ENCODE measurements at regions not wholly inside any gene's neighbourhood (a gene's known extent, or its start where the extent isn't known, plus 50 kb on each side); places are given as distances from the start of the nearest gene placed in this dataset.
A peak's percentile ranks its signal among the peaks of the same experiment; 100 is the strongest.

DNA sequence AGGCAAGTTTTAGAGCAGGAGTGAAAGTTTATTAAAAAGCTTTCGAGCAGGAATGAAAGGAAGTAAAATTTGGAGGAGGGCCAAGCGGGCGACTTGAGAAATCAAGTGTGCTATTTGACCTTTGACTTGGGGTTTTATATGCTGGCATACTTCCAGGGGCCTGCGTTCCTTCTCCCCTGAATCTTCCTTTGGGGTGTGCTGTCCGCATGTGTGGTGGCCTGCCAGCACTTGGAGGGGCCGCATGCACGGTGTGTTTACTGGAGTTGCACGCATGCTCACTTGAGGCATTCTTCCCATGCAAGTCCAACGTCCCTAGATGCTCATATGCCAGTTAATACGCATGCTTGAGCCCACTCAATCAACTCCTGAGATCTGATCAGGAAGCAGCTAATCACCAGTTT, 78.3 kb upstream of the MAP4K4 start:
- Histone ChIP-seq H2AFZ (ENCODE audit: low read length) (no peak overlapping the region), H3K18ac (ENCODE audit: extremely low read depth, low read length) (0 out of 2 replicates have a peak overlapping the region, but pooled peaks have one; percentile 52), H3K14ac (ENCODE audit: insufficient read length) (no peak overlapping the region), H3K23ac (ENCODE audit: insufficient read length) (no peak overlapping the region), H2BK15ac (ENCODE audit: low read length) (no peak overlapping the region), H4K91ac (replicated peaks; ENCODE audit: insufficient read length, low read length) (no peak overlapping the region), H3K56ac (replicated peaks; ENCODE audit: insufficient read length, low read depth, low read length) (no peak overlapping the region), H3K4me2 (ENCODE audit: insufficient read depth in 1 of 2, low read depth in 2 of 2, low read length in 2 of 2) (no peak overlapping the region), H2BK120ac (replicated peaks; ENCODE audit: low read depth, low read length) (no peak overlapping the region), H3K4me1 (replicated peaks in 1 of 4; ENCODE audit: control insufficient read depth in 3 of 4, insufficient read depth in 4 of 4, low read length in 3 of 4) (no peaks in the 10 kb centered on the region; a peak in 1 of 7 replicates), H3K79me1 (ENCODE audit: low read depth, low read length) (no peaks in the 10 kb centered on the region), H3K9ac (replicated peaks in 1 of 4; ENCODE audit: extremely low read depth in 1 of 4, low read depth in 3 of 4, low read length in 3 of 4) (no peak overlapping the region), H2BK20ac (ENCODE audit: low read length) (no peak overlapping the region), H2BK5ac (ENCODE audit: low read depth, low read length) (no peak overlapping the region), H2BK12ac (ENCODE audit: low read depth, low read length) (no peak overlapping the region), H3K23me2 (ENCODE audit: low read depth, low read length) (no peaks in the 10 kb centered on the region), H4K8ac (ENCODE audit: extremely low read depth, insufficient read depth, low read length) (no peak overlapping the region), H3K27me3 (replicated peaks in 1 of 4; ENCODE audit: control insufficient read depth in 3 of 4, extremely low read depth in 1 of 4, insufficient read depth in 3 of 4, low read length in 3 of 4) (no peaks in the 10 kb centered on the region), H4K20me1 (replicated peaks in 1 of 2; ENCODE audit: control insufficient read depth in 1 of 2, insufficient read depth in 2 of 2, low read length in 2 of 2) (no peaks in the 10 kb centered on the region), H2AK5ac (ENCODE audit: low read depth, low read length) (no peak overlapping the region), H3K79me2 (ENCODE audit: control insufficient read depth in 1 of 2, insufficient read depth in 2 of 2, low read length in 2 of 2) (no peaks in the 10 kb centered on the region), H3K4ac (replicated peaks; ENCODE audit: insufficient read length, low read depth, low read length) (no peak overlapping the region), H3K9me3 (ENCODE audit: insufficient read depth in 2 of 2, low read depth in 1 of 2, low read length in 1 of 2) (no peaks in the 10 kb centered on the region), H3K4me3 (ENCODE audit: extremely low read depth in 1 of 4, insufficient read depth in 2 of 4, low read depth in 3 of 4, low read length in 4 of 4) (no peak overlapping the region), H3K27ac (ENCODE audit: low read depth, low read length) (no peak overlapping the region), H4K5ac (ENCODE audit: insufficient read length, low read depth, low read length) (no peak overlapping the region), H3K36me3 (ENCODE audit: control insufficient read depth in 2 of 4, insufficient read depth in 4 of 4, low read length in 3 of 4) (no peaks in the 10 kb centered on the region)
- WGBS, 2 experiments (ENCODE audit: extremely low coverage in 1 of 2, insufficient coverage in 1 of 2, insufficient read length in 1 of 2, insufficient replicate concordance in 2 of 2, low coverage in 1 of 2, low lambda C conversion rate in 2 of 2, missing lambda C conversion rate in 1 of 2), result 90% methylated on average over 10 of the region's 10 CpGs; no CpG with 5 or more reads in 1 of the 2 experiments
- TF ChIP-seq MAFK (IDR thresholded peaks at IDR 0.05; ENCODE audit: low read depth, low read length) (no peak), RBBP5 (IDR thresholded peaks at IDR 0.05; ENCODE audit: borderline replicate concordance, low read depth, low read length) (no peak), SP2 (IDR thresholded peaks at IDR 0.05; ENCODE audit: low read length) (no peak), TCF12 (IDR thresholded peaks at IDR 0.05; ENCODE audit: low read depth, low read length) (no peak), TAF7 (optimal IDR thresholded peaks at IDR 0.05; ENCODE audit: borderline replicate concordance, low read depth, low read length) (no peak), BRCA1 (IDR thresholded peaks at IDR 0.05; ENCODE audit: low read depth, low read length) (no peak), CBX8 (IDR thresholded peaks at IDR 0.05; ENCODE audit: borderline replicate concordance, low read depth, low read length) (no peak), EP300 (IDR thresholded peaks at IDR 0.05; ENCODE audit: borderline replicate concordance in 1 of 2, low read depth in 2 of 2, low read length in 2 of 2) (no peak), BACH1 (IDR thresholded peaks at IDR 0.05; ENCODE audit: low read length) (no peak), BCL11A (IDR thresholded peaks at IDR 0.05; ENCODE audit: low read depth in 2 of 2, low read length in 2 of 2) (no peak), RXRA (IDR thresholded peaks at IDR 0.05; ENCODE audit: insufficient read depth, low read depth, low read length) (no peak), CHD1 (IDR thresholded peaks at IDR 0.05; ENCODE audit: low read depth, low read length) (no peak)
- DNase-seq (ENCODE audit: low read depth in 1 of 2, low spot score in 2 of 2) (no peak), FAIRE-seq (no peak)
- ChIA-PET CTCF (ENCODE audit: partially characterized antibody) (interaction anchor here (1.2 kb wide), 1 partner anchor 78 kb away, joined by 4 read pairs; no protein-coding TSS in a partner anchor), POLR2A (ENCODE audit: partially characterized antibody) (no interaction called here)

Measured in H1 (cell line).